Mesenchymal stem cell (in vitro differentiated cells and primary cell): ENCODE measurements at regions not wholly inside any gene's neighbourhood (a gene's known extent, or its start where the extent isn't known, plus 50 kb on each side); places are given as distances from the start of the nearest gene placed in this dataset.

ENCODE experiments used
- DNase-seq: peaks from one replicate; pipeline ENCODE4 v3.0.0-alpha.2; 2013
- H2AFZ ChIP-seq: one replicate; pipeline ENCODE4 v1.6.1; 2013; ENCODE audit warnings: low read depth, mild to moderate bottlenecking, control low read depth, inconsistent platforms, low read length, moderate library complexity
- H2AK5ac ChIP-seq: 2 replicates; pipeline ENCODE4 v1.6.1; 2013; ENCODE audit warnings: low read length, moderate library complexity, mild to moderate bottlenecking, inconsistent platforms; ENCODE audit not compliant: severe bottlenecking
- H2BK120ac ChIP-seq: one replicate; pipeline ENCODE4 v1.6.1; 2013; ENCODE audit warnings: low read depth, mild to moderate bottlenecking, inconsistent platforms, low read length, moderate library complexity
- H2BK12ac ChIP-seq, 2 experiments: one replicate each; pipeline ENCODE4 v1.6.1; 2013; ENCODE audit warnings: inconsistent platforms in 2 of 2, low read length in 2 of 2, mild to moderate bottlenecking in 2 of 2, moderate library complexity in 2 of 2, control low read depth in 1 of 2
- H2BK15ac ChIP-seq: one replicate; pipeline ENCODE4 v1.6.1; 2013; ENCODE audit warnings: mild to moderate bottlenecking, low read depth, inconsistent platforms; ENCODE audit not compliant: poor library complexity, severe bottlenecking
- H2BK5ac ChIP-seq: 2 replicates; pipeline ENCODE4 v1.6.1; 2013; ENCODE audit warnings: low read depth, mild to moderate bottlenecking, low read length, control low read depth, inconsistent platforms; ENCODE audit not compliant: poor library complexity, severe bottlenecking
- H3K14ac ChIP-seq, 2 experiments: one replicate each; pipeline ENCODE4 v1.6.1; 2013; ENCODE audit warnings: inconsistent platforms in 2 of 2, low read length in 2 of 2, control low read depth in 1 of 2, mild to moderate bottlenecking in 1 of 2, moderate library complexity in 1 of 2
- H3K18ac ChIP-seq, 2 experiments: one replicate each; pipeline ENCODE4 v1.6.1; 2013; ENCODE audit warnings: inconsistent platforms in 2 of 2, low read length in 2 of 2, control low read depth in 1 of 2, low read depth in 1 of 2, mild to moderate bottlenecking in 1 of 2
- H3K23ac ChIP-seq, 2 experiments: one replicate each; pipeline ENCODE4 v1.6.1; 2013; ENCODE audit warnings: inconsistent platforms in 2 of 2, low read length in 2 of 2, mild to moderate bottlenecking in 2 of 2, moderate library complexity in 2 of 2, control low read depth in 1 of 2
- H3K27ac ChIP-seq: 2 replicates; pipeline ENCODE4 v1.5.1; 2013; ENCODE audit warnings: mild to moderate bottlenecking, moderate library complexity, low read length, control low read depth, inconsistent platforms; ENCODE audit not compliant: poor library complexity, severe bottlenecking
- H3K27me3 ChIP-seq, 2 experiments: 2 replicates each; pipeline versions ENCODE4 v1.6.1 to v1.7.0; 2013; ENCODE audit warnings: low read length in 2 of 2, mild to moderate bottlenecking in 2 of 2, moderate library complexity in 2 of 2, control low read depth in 1 of 2, inconsistent platforms in 1 of 2; ENCODE audit not compliant: control insufficient read depth in 1 of 2, insufficient read depth in 1 of 2
- H3K36me3 ChIP-seq, 2 experiments: 2 replicates each; pipeline versions ENCODE4 v1.6.1 to v1.7.0; 2013; ENCODE audit warnings: low read length in 2 of 2, control low read depth in 1 of 2, inconsistent platforms in 1 of 2, low read depth in 1 of 2, mild to moderate bottlenecking in 1 of 2; ENCODE audit not compliant: insufficient read depth in 2 of 2, control insufficient read depth in 1 of 2
- H3K4ac ChIP-seq, 2 experiments: one replicate each; pipeline ENCODE4 v1.6.1; 2013; ENCODE audit warnings: inconsistent platforms in 2 of 2, low read length in 2 of 2, mild to moderate bottlenecking in 2 of 2, moderate library complexity in 2 of 2, control low read depth in 1 of 2, low read depth in 1 of 2
- H3K4me1 ChIP-seq: 2 replicates; pipeline ENCODE4 v1.6.1; 2013; ENCODE audit warnings: low read depth, low read length, control low read depth; ENCODE audit not compliant: control insufficient read depth, insufficient read depth
- H3K4me2 ChIP-seq: 2 replicates; pipeline ENCODE4 v1.6.1; 2013; ENCODE audit warnings: low read length, mild to moderate bottlenecking, inconsistent platforms; ENCODE audit not compliant: poor library complexity, severe bottlenecking
- H3K4me3 ChIP-seq, 2 experiments: 2 replicates each; pipeline versions ENCODE4 v1.5.1 to v1.7.0; 2013; ENCODE audit warnings: low read length in 2 of 2, mild to moderate bottlenecking in 2 of 2, control low read depth in 1 of 2, low read depth in 1 of 2; ENCODE audit not compliant: insufficient read depth in 1 of 2
- H3K79me1 ChIP-seq: replicated peaks from 2 replicates; pipeline ENCODE4 v1.6.1; 2013; ENCODE audit warnings: mild to moderate bottlenecking, control low read depth, low read length, inconsistent platforms; ENCODE audit not compliant: poor library complexity, severe bottlenecking
- H3K9ac ChIP-seq: 2 replicates; pipeline ENCODE4 v1.7.0; 2013; ENCODE audit warnings: mild to moderate bottlenecking, low read length, moderate library complexity
- H3K9me3 ChIP-seq: 2 replicates; pipeline ENCODE4 v1.7.0; 2013; ENCODE audit warnings: mild to moderate bottlenecking, low read length; ENCODE audit not compliant: control insufficient read depth
- H4K8ac ChIP-seq: one replicate; pipeline ENCODE4 v1.6.1; 2013; ENCODE audit warnings: inconsistent platforms, mild to moderate bottlenecking, low read length, moderate library complexity
- H4K91ac ChIP-seq: one replicate; pipeline ENCODE4 v1.6.1; 2013; ENCODE audit warnings: mild to moderate bottlenecking, low read length, inconsistent platforms
- WGBS: methylation state at CpG from one replicate; pipeline ENCODE4 v1.1.7; 2013; ENCODE audit warnings: mixed read lengths; 5-methylcytosine and 5-hydroxymethylcytosine counted together

DNA sequence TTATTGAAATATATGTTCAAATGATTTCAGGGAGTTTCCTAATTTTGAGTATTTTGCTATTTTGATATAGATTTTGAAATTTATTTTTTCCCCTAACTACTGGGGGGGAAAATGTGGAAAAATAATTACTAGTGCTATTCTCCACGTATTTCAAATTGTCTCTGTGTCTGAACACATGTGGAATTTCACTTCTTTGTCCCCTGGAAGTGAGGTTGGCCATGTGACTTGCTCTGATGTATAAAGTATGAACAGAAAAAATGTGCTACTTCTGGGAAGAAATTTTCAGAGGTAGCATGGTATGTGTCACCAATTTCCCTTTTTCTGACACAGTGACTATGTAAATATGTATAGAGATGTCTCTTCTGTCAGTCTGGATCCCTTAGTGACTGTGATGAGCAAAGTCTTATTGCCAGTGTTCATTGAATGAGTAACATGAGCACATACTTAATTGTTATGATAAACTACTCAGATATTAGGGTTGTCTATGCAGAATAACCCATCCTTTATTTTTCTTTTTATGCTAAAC, 215.4 kb upstream of the CCN2 start:
- H4K91ac ChIP-seq, result no peak overlapping the region

DNA sequence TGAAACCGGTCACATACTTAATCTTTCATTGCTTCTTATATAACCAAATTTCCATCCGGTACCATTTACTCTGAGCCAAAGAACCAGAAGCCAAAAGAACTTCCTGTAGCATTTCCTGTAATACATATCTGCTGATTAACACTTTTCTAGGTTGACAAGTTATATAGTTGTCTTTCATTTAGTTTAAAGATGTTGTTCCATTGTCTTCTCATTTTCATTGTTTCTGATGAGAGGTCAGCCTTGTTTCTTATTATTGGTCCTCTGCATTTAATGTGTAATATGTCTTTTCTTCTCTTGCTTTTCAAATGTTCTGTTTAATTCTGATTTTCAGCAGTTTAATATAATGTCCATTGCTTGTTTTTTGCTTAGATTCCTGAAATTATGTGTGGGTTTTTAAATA, 214.5 kb upstream of the CCN2 start:
- H3K9me3 ChIP-seq, result peaks cover 12% of the 10 kb centered on the region
- H3K4me3 ChIP-seq, result no peak overlapping the region

More for the DNA sequence above, 215.4 kb upstream of the CCN2 start:
- H2BK5ac ChIP-seq, result no peak overlapping the region
- no peak overlapping the region for H3K4me3 ChIP-seq
- H3K79me1 ChIP-seq, result no peaks in the 10 kb centered on the region
- H3K23ac ChIP-seq, result no peak overlapping the region
- H3K14ac ChIP-seq, result no peak overlapping the region
- peaks cover 12% of the 10 kb centered on the region for H3K9me3 ChIP-seq
- H4K8ac ChIP-seq, result no peak overlapping the region
- H3K4me2 ChIP-seq, result no peak overlapping the region
- H2AK5ac ChIP-seq, result no peak overlapping the region
- no peak overlapping the region for H3K18ac ChIP-seq
- H2BK12ac ChIP-seq, result no peak overlapping the region
- H3K27me3 ChIP-seq, result no peaks in the 10 kb centered on the region
- DNase-seq, result no peak
- H2BK15ac ChIP-seq, result no peak overlapping the region
- no peak overlapping the region for H3K27ac ChIP-seq
- H3K9ac ChIP-seq, result no peak overlapping the region
- 83% methylated on average over 1 of the region's 1 CpG for WGBS
- H2BK120ac ChIP-seq, result no peak overlapping the region
- no peaks in the 10 kb centered on the region for H3K4me1 ChIP-seq
- no peak overlapping the region for H2AFZ ChIP-seq
- no peaks in the 10 kb centered on the region for H3K36me3 ChIP-seq
- H3K4ac ChIP-seq, result no peak overlapping the region

DNA sequence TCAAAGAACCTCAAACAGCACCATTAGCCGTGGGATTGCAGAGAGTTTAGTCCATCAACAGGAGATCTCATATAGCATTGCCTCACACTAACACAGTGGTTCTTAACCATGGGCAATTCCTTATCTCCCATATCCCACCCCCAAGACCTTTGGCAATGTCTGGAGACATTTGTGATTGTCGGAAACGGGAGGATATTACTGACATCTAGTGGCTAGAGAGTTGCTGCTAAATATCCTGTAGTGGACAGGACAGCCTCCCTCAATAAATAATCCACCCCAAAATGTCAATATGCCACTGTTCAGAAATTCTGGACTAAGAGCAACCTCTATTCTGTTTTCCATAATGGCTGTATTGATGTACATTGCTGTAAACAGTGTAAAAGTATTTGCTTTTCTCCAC, 210.1 kb upstream of the CCN2 start:
- no peak overlapping the region for H2AFZ ChIP-seq
- H3K36me3 ChIP-seq, result no peaks in the 10 kb centered on the region
- H3K9ac ChIP-seq, result no peak overlapping the region
- H4K91ac ChIP-seq, result no peak overlapping the region
- H2BK12ac ChIP-seq, result no peak overlapping the region
- no peak overlapping the region for H2BK120ac ChIP-seq
- H4K8ac ChIP-seq, result no peak overlapping the region
- H2BK15ac ChIP-seq, result no peak overlapping the region
- peaks cover 7% of the 10 kb centered on the region for H3K9me3 ChIP-seq
- H3K18ac ChIP-seq, result no peak overlapping the region
- H3K27me3 ChIP-seq, result no peaks in the 10 kb centered on the region
- H2BK5ac ChIP-seq, result no peak overlapping the region
- H2AK5ac ChIP-seq, result no peak overlapping the region
- H3K4me1 ChIP-seq, result no peaks in the 10 kb centered on the region
- H3K4ac ChIP-seq, result no peak overlapping the region
- no peak overlapping the region for H3K27ac ChIP-seq
- WGBS, result no CpG with 5 or more reads among the region's 3 CpGs
- H3K23ac ChIP-seq, result no peak overlapping the region
- no peaks in the 10 kb centered on the region for H3K79me1 ChIP-seq
- no peak overlapping the region for H3K4me3 ChIP-seq
- peak; percentile 59 for DNase-seq
- H3K4me2 ChIP-seq, result no peak overlapping the region
- no peak overlapping the region for H3K14ac ChIP-seq

More for the DNA sequence above, 214.5 kb upstream of the CCN2 start:
- WGBS, result 100% methylated on average over 2 of the region's 2 CpGs
- Histone ChIP-seq H3K79me1 (no peaks in the 10 kb centered on the region), H2BK12ac (no peak overlapping the region), H4K91ac (no peak overlapping the region), H3K27ac (no peak overlapping the region), H2AK5ac (no peak overlapping the region), H2BK15ac (no peak overlapping the region), H2AFZ (no peak overlapping the region), H3K27me3 (no peaks in the 10 kb centered on the region), H3K4me1 (no peaks in the 10 kb centered on the region), H3K9ac (no peak overlapping the region), H3K4ac (no peak overlapping the region), H4K8ac (no peak overlapping the region), H3K23ac (no peak overlapping the region), H3K18ac (no peak overlapping the region), H3K36me3 (no peaks in the 10 kb centered on the region), H2BK120ac (no peak overlapping the region), H3K14ac (no peak overlapping the region), H3K4me2 (no peak overlapping the region), H2BK5ac (no peak overlapping the region)
- no peak for DNase-seq

DNA sequence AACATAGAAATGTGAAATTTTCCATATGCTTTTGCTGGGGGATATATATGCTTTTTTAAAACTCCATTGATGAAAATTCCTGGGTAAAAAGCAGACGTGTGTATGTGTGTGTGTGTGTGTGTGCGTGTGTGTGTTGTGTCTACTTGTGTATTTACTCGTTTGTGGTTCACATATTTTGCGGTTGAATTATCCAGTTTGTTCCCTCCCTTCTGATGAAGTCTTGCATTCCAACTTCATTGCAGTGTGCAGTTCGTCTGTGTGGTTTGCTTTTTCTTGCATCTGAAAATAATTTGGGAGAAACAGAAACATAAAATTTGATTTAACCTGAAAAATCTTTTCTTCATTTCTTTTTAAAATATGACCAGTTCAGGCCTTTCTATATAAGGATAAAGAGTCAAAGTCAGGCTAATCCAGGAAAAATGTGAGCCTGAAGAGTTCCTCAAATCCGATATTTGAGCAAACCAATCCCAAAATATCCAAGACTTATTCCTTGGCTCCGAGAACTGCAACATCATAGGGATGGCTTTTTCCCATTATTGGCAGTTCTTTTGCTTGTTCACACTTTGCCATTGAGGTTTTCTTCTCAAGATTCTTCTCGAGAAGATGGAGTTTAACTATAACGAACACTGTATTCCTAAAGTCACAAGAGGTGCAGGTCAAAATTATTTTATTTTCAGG, 202.2 kb upstream of the CCN2 start:
- Histone ChIP-seq H2AFZ (no peak overlapping the region), H3K36me3 (no peaks in the 10 kb centered on the region), H3K27me3 (no peaks in the 10 kb centered on the region), H2BK15ac (no peak overlapping the region), H3K27ac (peak overlapping the region; percentile 53), H3K18ac (no peak overlapping the region), H2BK5ac (no peak overlapping the region), H3K14ac (no peak overlapping the region), H3K4ac (no peak overlapping the region), H3K9me3 (no peaks in the 10 kb centered on the region), H3K4me1 (no peaks in the 10 kb centered on the region), H3K4me2 (no peak overlapping the region), H4K91ac (no peak overlapping the region), H2BK120ac (no peak overlapping the region), H3K4me3 (peak overlapping the region in 1 of 2 experiments; percentile 53), H3K9ac (peak overlapping the region; percentile 90), H3K79me1 (no peaks in the 10 kb centered on the region), H2AK5ac (no peak overlapping the region), H2BK12ac (no peak overlapping the region), H4K8ac (no peak overlapping the region), H3K23ac (no peak overlapping the region)
- 74% methylated on average over 8 of the region's 9 CpGs for WGBS
- peak; percentile 87 for DNase-seq
